OCI-LY1 (cell line): ENCODE measurements at regions not wholly inside any gene's neighbourhood (a gene's known extent, or its start where the extent isn't known, plus 50 kb on each side); places are given as distances from the start of the nearest gene placed in this dataset.

Source experiments
- H2AFZ ChIP-seq: fragments of 200-600 bp; sonication (generic), shearing (Covaris generic); 2 replicates; pipeline ENCODE4 v1.6.0; 2014; ENCODE audit warnings: antibody characterized with exemption, mild to moderate bottlenecking, low read length
- H3F3A ChIP-seq: fragments of 200-600 bp; sonication (generic), shearing (Covaris generic); 2 replicates; pipeline ENCODE4 v1.6.0; 2014; ENCODE audit warnings: mild to moderate bottlenecking, antibody characterized with exemption, low read length, moderate library complexity; ENCODE audit not compliant: insufficient read depth
- H3K27ac ChIP-seq: fragments of 200-600 bp; sonication (generic); 2 replicates; pipeline ENCODE4 v1.5.1; 2014; ENCODE audit warnings: low read length, mixed run types, mild to moderate bottlenecking, low read depth; ENCODE audit not compliant: poor library complexity, severe bottlenecking
- H3K27me3 ChIP-seq: fragments of 200-600 bp; sonication (generic); 2 replicates; pipeline ENCODE4 v1.6.0; 2014; ENCODE audit warnings: antibody characterized with exemption, mild to moderate bottlenecking, low read length, moderate library complexity; ENCODE audit not compliant: insufficient read depth
- H3K36me3 ChIP-seq: fragments of 200-600 bp; sonication (generic); 2 replicates; pipeline ENCODE4 v1.6.1; 2014; ENCODE audit warnings: mild to moderate bottlenecking, antibody characterized with exemption, low read length, moderate library complexity, mixed read lengths; ENCODE audit not compliant: insufficient read depth
- H3K4me1 ChIP-seq: fragments of 200-600 bp; sonication (generic); 2 replicates; pipeline ENCODE4 v1.5.1; 2014; ENCODE audit warnings: mild to moderate bottlenecking, low read length, moderate library complexity; ENCODE audit not compliant: insufficient read depth, severe bottlenecking
- H3K4me2 ChIP-seq: fragments of 200-600 bp; sonication (generic), shearing (Covaris generic); 2 replicates; pipeline ENCODE4 v1.6.1; 2014; ENCODE audit warnings: low read length
- H3K4me3 ChIP-seq: fragments of 200-600 bp; sonication (generic); 2 replicates; pipeline ENCODE4 v1.5.1; 2014; ENCODE audit warnings: low read length, low read depth, mild to moderate bottlenecking, mixed read lengths; ENCODE audit not compliant: poor library complexity, severe bottlenecking
- H3K79me2 ChIP-seq: fragments of 200-600 bp; shearing (Covaris generic); 2 replicates; pipeline ENCODE4 v1.6.1; 2016; ENCODE audit warnings: mixed run types, low read length, mixed read lengths; ENCODE audit not compliant: insufficient read depth
- H3K9ac ChIP-seq: fragments of 200-600 bp; sonication (generic), shearing (Covaris generic); 2 replicates; pipeline ENCODE4 v1.6.1; 2014; ENCODE audit warnings: mild to moderate bottlenecking, low read length, mixed read lengths
- H3K9me2 ChIP-seq: fragments of 200-600 bp; sonication (generic), shearing (Covaris generic); 2 replicates; pipeline ENCODE4 v1.6.1; 2014; ENCODE audit warnings: low read depth, mild to moderate bottlenecking, low read length, mixed read lengths
- H3K9me3 ChIP-seq: fragments of 200-600 bp; shearing (Covaris generic); 2 replicates; pipeline ENCODE4 v1.6.1; 2014; ENCODE audit warnings: low read length, mixed read lengths
- H4K20me1 ChIP-seq: fragments of 200-600 bp; sonication (generic), shearing (Covaris generic); 2 replicates; pipeline ENCODE4 v1.6.0; 2016; ENCODE audit warnings: mild to moderate bottlenecking, low read length; ENCODE audit not compliant: insufficient read depth
- CTCF ChIP-seq: fragments of 200-600 bp; sonication (generic), shearing (Covaris generic); IDR thresholded peaks from 2 replicates; pipeline ENCODE4 v1.5.1; 2017; ENCODE audit warnings: mild to moderate bottlenecking, antibody characterized with exemption, low read length, moderate library complexity, mixed read lengths
- EZH2 ChIP-seq: fragments of 200-600 bp; sonication (generic), shearing (Covaris generic); IDR thresholded peaks from 2 replicates; pipeline ENCODE4 v1.8.0; 2017; ENCODE audit warnings: borderline replicate concordance, mixed run types, mild to moderate bottlenecking, antibody characterized with exemption, low read length, moderate library complexity, mixed read lengths

DNA sequence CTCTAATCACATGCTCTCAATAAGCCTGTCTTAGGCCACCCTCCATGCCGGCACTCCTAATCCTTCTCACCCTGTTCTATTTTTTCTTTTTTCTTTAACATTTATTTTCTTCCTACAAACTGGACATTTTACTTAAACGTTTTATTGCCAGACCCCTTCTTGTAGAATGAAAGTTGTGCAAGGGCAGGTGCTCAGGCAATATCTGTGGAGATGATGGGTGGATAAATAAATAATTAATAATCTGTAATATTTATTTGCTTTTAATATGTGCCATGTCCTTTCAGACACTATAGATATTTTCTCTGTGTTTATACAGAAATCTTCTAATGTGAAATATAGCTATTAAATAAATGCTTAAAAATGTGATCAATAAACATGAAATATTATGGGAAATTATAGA, 815.7 kb upstream of the MIR17HG start:
- H3K4me1 ChIP-seq: no peaks in the 10 kb centered on the region
- H3F3A ChIP-seq: no peaks in the 10 kb centered on the region
- TF ChIP-seq CTCF: no peak
- TF ChIP-seq EZH2: no peak
- no peak overlapping the region for H3K4me2 ChIP-seq
- no peaks in the 10 kb centered on the region for H3K9me3 ChIP-seq
- no peaks in the 10 kb centered on the region for H4K20me1 ChIP-seq
- H2AFZ ChIP-seq: no peak overlapping the region
- no peaks in the 10 kb centered on the region for H3K27me3 ChIP-seq
- H3K9me2 ChIP-seq: no peaks in the 10 kb centered on the region
- H3K36me3 ChIP-seq: no peaks in the 10 kb centered on the region
- no peak overlapping the region for H3K27ac ChIP-seq
- H3K79me2 ChIP-seq: no peaks in the 10 kb centered on the region
- no peak overlapping the region for H3K9ac ChIP-seq
- H3K4me3 ChIP-seq: no peak overlapping the region

- H4K20me1 ChIP-seq: no peaks in the 10 kb centered on the region
- no peaks in the 10 kb centered on the region for H3K9me3 ChIP-seq
- H3K27me3 ChIP-seq: no peaks in the 10 kb centered on the region
- H3K9ac ChIP-seq: no peak overlapping the region
- no peak overlapping the region for H2AFZ ChIP-seq
- TF ChIP-seq CTCF (no peak), EZH2 (no peak)
- H3K4me2 ChIP-seq: no peak overlapping the region
- H3K4me1 ChIP-seq: no peaks in the 10 kb centered on the region
- no peaks in the 10 kb centered on the region for H3K36me3 ChIP-seq
- no peaks in the 10 kb centered on the region for H3F3A ChIP-seq
- no peaks in the 10 kb centered on the region for H3K79me2 ChIP-seq
- no peak overlapping the region for H3K4me3 ChIP-seq
- H3K27ac ChIP-seq: no peak overlapping the region
- H3K9me2 ChIP-seq: no peaks in the 10 kb centered on the region
Measured at GRCh38 chr13:90532861-90533492, 814.5 kb upstream of the MIR17HG start.

- no peaks in the 10 kb centered on the region for H3K79me2 ChIP-seq
- no peak overlapping the region for H3K4me2 ChIP-seq
- TF ChIP-seq CTCF: no peak
- TF ChIP-seq EZH2: no peak
- no peaks in the 10 kb centered on the region for H3K4me1 ChIP-seq
- no peak overlapping the region for H3K4me3 ChIP-seq
- H3K27me3 ChIP-seq: no peaks in the 10 kb centered on the region
- no peak overlapping the region for H3K27ac ChIP-seq
- H3F3A ChIP-seq: no peaks in the 10 kb centered on the region
- H3K9me2 ChIP-seq: no peaks in the 10 kb centered on the region
- H2AFZ ChIP-seq: no peak overlapping the region
- no peaks in the 10 kb centered on the region for H3K36me3 ChIP-seq
- H3K9ac ChIP-seq: no peak overlapping the region
- no peaks in the 10 kb centered on the region for H4K20me1 ChIP-seq
- H3K9me3 ChIP-seq: no peaks in the 10 kb centered on the region
Measured at GRCh38 chr13:90533866-90534265, 813.6 kb upstream of the MIR17HG start.
